ENCODE measurements at regions not wholly inside any gene's neighbourhood (a gene's known extent, or its start where the extent isn't known, plus 50 kb on each side); places are given as distances from the start of the nearest gene placed in this dataset.

GRCh38 chr7:124403587-124403986, 362.0 kb downstream of the GPR37 start:
- POLR2A ChIA-PET, result no interaction called here
- CTCF ChIA-PET, result interaction anchor here (0.7 kb wide), 1 partner anchor 107 kb away, joined by 3 read pairs; no protein-coding TSS in a partner anchor
- no peaks in the 10 kb centered on the region for H3K36me3 Mint-ChIP-seq (ENCODE audit: insufficient read depth, unreplicated experiment)
- intact Hi-C loops (cut with micrococcal nuclease), result no loop called here
- DNase-seq (ENCODE audit: unreplicated experiment), result no peak
- no peak for TF ChIP-seq CTCF (IDR thresholded peaks at IDR 0.05; ENCODE audit: unreplicated experiment)
- no peak overlapping the region for H3K4me3 Mint-ChIP-seq (ENCODE audit: unreplicated experiment)
- H3K9me3 Mint-ChIP-seq (ENCODE audit: unreplicated experiment), result no peaks in the 10 kb centered on the region
- H3K27me3 Mint-ChIP-seq (ENCODE audit: insufficient read depth, unreplicated experiment), result no peaks in the 10 kb centered on the region
- H3K27ac Mint-ChIP-seq (ENCODE audit: low read depth, unreplicated experiment), result no peak overlapping the region
- BruUV-seq (replicated peaks), result no TSS peak
- H3K4me1 Mint-ChIP-seq (ENCODE audit: insufficient read depth, unreplicated experiment), result peaks cover 15% of the 10 kb centered on the region

- TF ChIP-seq CTCF (IDR thresholded peaks at IDR 0.05; ENCODE audit: unreplicated experiment), result no peak
- Mint-ChIP-seq H3K9me3 (ENCODE audit: unreplicated experiment) (no peaks in the 10 kb centered on the region), H3K4me1 (ENCODE audit: insufficient read depth, unreplicated experiment) (peaks cover 15% of the 10 kb centered on the region), H3K27me3 (ENCODE audit: insufficient read depth, unreplicated experiment) (no peaks in the 10 kb centered on the region), H3K36me3 (ENCODE audit: insufficient read depth, unreplicated experiment) (no peaks in the 10 kb centered on the region), H3K4me3 (ENCODE audit: unreplicated experiment) (no peak overlapping the region), H3K27ac (ENCODE audit: low read depth, unreplicated experiment) (no peak overlapping the region)
- intact Hi-C loops (cut with micrococcal nuclease), result no loop called here
- POLR2A ChIA-PET, result no interaction called here
- BruUV-seq (replicated peaks), result no TSS peak
- CTCF ChIA-PET, result interaction anchor here (0.7 kb wide), 1 partner anchor 107 kb away, joined by 3 read pairs; no protein-coding TSS in a partner anchor
- no peak for DNase-seq (ENCODE audit: unreplicated experiment)
These were observed 362.5 kb downstream of the GPR37 start for GRCh38 chr7:124403112-124403511.

DNA sequence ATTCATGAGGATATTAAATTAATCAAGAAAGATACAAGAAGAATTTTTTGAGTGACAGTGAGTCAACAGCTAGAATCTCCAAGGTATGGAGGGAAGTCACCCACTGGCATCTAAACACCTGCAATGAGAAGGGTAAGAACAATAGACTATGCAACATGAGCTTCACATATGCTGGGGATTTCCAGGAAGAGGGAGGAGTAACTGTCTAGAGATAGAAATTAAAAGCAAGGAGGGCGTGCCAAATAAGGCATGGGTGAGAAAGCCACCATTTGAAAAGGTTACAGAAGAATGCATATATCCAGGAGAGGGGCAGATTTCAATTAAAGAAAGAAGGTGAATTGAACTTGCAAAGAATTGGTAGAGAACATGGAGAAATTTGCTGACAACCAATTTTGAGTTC, 365.7 kb downstream of the GPR37 start:
- Mint-ChIP-seq H3K4me3 (ENCODE audit: unreplicated experiment) (no peak overlapping the region), H3K27me3 (ENCODE audit: insufficient read depth, unreplicated experiment) (no peaks in the 10 kb centered on the region), H3K36me3 (ENCODE audit: insufficient read depth, unreplicated experiment) (no peaks in the 10 kb centered on the region), H3K4me1 (ENCODE audit: insufficient read depth, unreplicated experiment) (peaks cover 10% of the 10 kb centered on the region), H3K27ac (ENCODE audit: low read depth, unreplicated experiment) (no peak overlapping the region), H3K9me3 (ENCODE audit: unreplicated experiment) (peaks cover 7% of the 10 kb centered on the region)
- no peak for TF ChIP-seq CTCF (IDR thresholded peaks at IDR 0.05; ENCODE audit: unreplicated experiment)
- BruUV-seq (replicated peaks), result no TSS peak
- intact Hi-C loops (cut with micrococcal nuclease), result no loop called here
- POLR2A ChIA-PET, result no interaction called here
- DNase-seq (ENCODE audit: unreplicated experiment), result peak; percentile 16
- CTCF ChIA-PET, result interaction anchor here (0.6 kb wide), 1 partner anchor 9 kb away, joined by 3 read pairs; no protein-coding TSS in a partner anchor

DNA sequence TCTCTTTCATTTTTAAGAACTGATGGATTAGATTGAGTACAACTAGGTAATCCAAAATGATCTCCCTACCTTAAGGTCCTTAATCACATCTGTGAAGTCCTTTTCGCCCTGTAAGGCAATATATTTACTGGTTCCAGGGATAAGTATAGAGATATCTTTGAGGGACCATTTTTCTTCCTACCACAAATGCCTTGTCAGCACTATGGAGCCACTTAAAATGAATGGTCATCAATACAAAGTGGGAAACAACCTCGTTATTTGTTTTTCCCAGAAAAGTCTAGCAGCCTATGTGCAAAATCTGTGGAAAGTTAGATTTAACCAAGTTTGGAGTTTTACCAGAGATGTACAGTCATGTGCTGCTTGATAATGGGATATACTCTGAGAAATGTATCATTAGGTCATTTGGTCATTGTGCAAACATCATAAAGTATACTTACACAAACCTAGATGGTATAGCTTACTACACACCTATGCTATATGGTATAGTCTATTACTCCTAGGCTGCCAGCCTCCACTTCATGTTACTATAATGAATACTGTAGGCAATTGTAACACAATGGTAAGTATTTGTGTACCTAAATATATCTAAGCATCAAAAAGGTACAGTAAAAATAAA, 366.2 kb upstream of the TMEM229A start:
- CTCF ChIA-PET, result no interaction called here
- Mint-ChIP-seq H3K36me3 (ENCODE audit: insufficient read depth, unreplicated experiment) (no peaks in the 10 kb centered on the region), H3K27ac (ENCODE audit: low read depth, unreplicated experiment) (no peak overlapping the region), H3K27me3 (ENCODE audit: insufficient read depth, unreplicated experiment) (no peaks in the 10 kb centered on the region), H3K4me1 (ENCODE audit: insufficient read depth, unreplicated experiment) (peaks cover 10% of the 10 kb centered on the region), H3K4me3 (ENCODE audit: unreplicated experiment) (no peak overlapping the region), H3K9me3 (ENCODE audit: unreplicated experiment) (peaks cover 7% of the 10 kb centered on the region)
- BruUV-seq (replicated peaks), result no TSS peak
- POLR2A ChIA-PET, result no interaction called here
- intact Hi-C loops (cut with micrococcal nuclease), result no loop called here
- DNase-seq (ENCODE audit: unreplicated experiment), result no peak
- TF ChIP-seq CTCF (IDR thresholded peaks at IDR 0.05; ENCODE audit: unreplicated experiment), result no peak

Data from MCF 10A (cell line).